CD14-positive monocyte (primary cell): ENCODE measurements at regions not wholly inside any gene's neighbourhood (a gene's known extent, or its start where the extent isn't known, plus 50 kb on each side); places are given as distances from the start of the nearest gene placed in this dataset.

Source experiments
- DNase-seq, 3 donors: peaks; one replicate each; pipeline ENCODE4 v3.0.0-alpha.2; 2011 to 2022
- H2AFZ ChIP-seq: 2 replicates; pipeline ENCODE4 v1.6.0; 2012; ENCODE audit warnings: mild to moderate bottlenecking, low read depth, low read length, inconsistent platforms; ENCODE audit not compliant: insufficient read depth, poor library complexity, severe bottlenecking
- H3K27ac ChIP-seq, 2 donors: 1 replicate in 1 of 2; 2 replicates in 1 of 2; pipeline ENCODE4 v1.5.1; 2012 to 2013; ENCODE audit warnings: low read length in 2 of 2, control low read depth in 1 of 2, inconsistent platforms in 1 of 2, low read depth in 1 of 2, mild to moderate bottlenecking in 1 of 2
- H3K27me3 ChIP-seq, 2 donors: one replicate each; pipeline versions ENCODE4 v1.6.0 to v1.6.1; 2011 to 2013; ENCODE audit warnings: low read length in 2 of 2; ENCODE audit not compliant: control insufficient read depth in 2 of 2, insufficient read depth in 2 of 2
- H3K36me3 ChIP-seq, 2 donors: replicated peaks in 1 of 2; 1 replicate in 1 of 2; 2 replicates in 1 of 2; pipeline versions ENCODE4 v1.5.1 to v1.6.1; 2012 to 2013; ENCODE audit warnings: low read length in 2 of 2, control low read depth in 1 of 2, inconsistent platforms in 1 of 2, mild to moderate bottlenecking in 1 of 2; ENCODE audit not compliant: insufficient read depth in 2 of 2, control insufficient read depth in 1 of 2
- H3K4me1 ChIP-seq, 2 donors: 1 replicate in 1 of 2; 2 replicates in 1 of 2; pipeline versions ENCODE4 v1.5.1 to v1.6.1; 2012 to 2013; ENCODE audit warnings: low read length in 2 of 2, control low read depth in 1 of 2, inconsistent platforms in 1 of 2, mild to moderate bottlenecking in 1 of 2, moderate library complexity in 1 of 2; ENCODE audit not compliant: insufficient read depth in 2 of 2, control insufficient read depth in 1 of 2
- H3K4me2 ChIP-seq: replicated peaks from 2 replicates; pipeline ENCODE3; 2012; ENCODE audit warnings: low read length, moderate library complexity, mild to moderate bottlenecking; ENCODE audit not compliant: poor library complexity, severe bottlenecking; ENCODE audit errors: extremely low read depth
- H3K4me3 ChIP-seq, 3 experiments: fragments of 200-600 bp in 1 of 3; sonication (generic) in 1 of 3; replicated peaks in 1 of 3; 1 replicate in 2 of 3; 2 replicates in 1 of 3; pipeline ENCODE4 v1.5.1; 2011 to 2013; ENCODE audit warnings: low read length in 3 of 3, mild to moderate bottlenecking in 3 of 3, control low read depth in 2 of 3, low read depth in 2 of 3, inconsistent platforms in 1 of 3, moderate library complexity in 1 of 3
- H3K79me2 ChIP-seq: 2 replicates; pipeline ENCODE4 v1.6.0; 2012; ENCODE audit warnings: mild to moderate bottlenecking, control low read depth, inconsistent platforms, low read length, moderate library complexity; ENCODE audit not compliant: insufficient read depth
- H3K9ac ChIP-seq: 2 replicates; pipeline ENCODE4 v1.6.0; 2017; ENCODE audit warnings: low read length, mild to moderate bottlenecking; ENCODE audit not compliant: insufficient read depth, poor library complexity, severe bottlenecking
- H3K9me3 ChIP-seq, 2 donors: replicated peaks in 1 of 2; 1 replicate in 1 of 2; 2 replicates in 1 of 2; pipeline versions ENCODE4 v1.5.1 to v1.6.1; 2012 to 2013; ENCODE audit warnings: low read length in 2 of 2, control low read depth in 1 of 2; ENCODE audit not compliant: control insufficient read depth in 1 of 2, insufficient read depth in 1 of 2
- H4K20me1 ChIP-seq: 2 replicates; pipeline ENCODE4 v1.6.0; 2012; ENCODE audit warnings: mild to moderate bottlenecking, low read length, control low read depth, moderate library complexity; ENCODE audit not compliant: insufficient read depth
- H3K27ac Mint-ChIP-seq, 7 donors: one replicate each; pipeline ENCODE4 v1.8.0; 2020; ENCODE audit warnings: mild to moderate bottlenecking in 7 of 7, mixed read lengths in 7 of 7, moderate library complexity in 6 of 7, inconsistent platforms in 2 of 7
- H3K27me3 Mint-ChIP-seq, 3 donors: one replicate each; pipeline ENCODE4 v1.8.0; 2021 to 2022; ENCODE audit warnings: low read depth in 3 of 3, mild to moderate bottlenecking in 3 of 3, mixed read lengths in 3 of 3, moderate library complexity in 3 of 3, inconsistent platforms in 1 of 3
- H3K36me3 Mint-ChIP-seq, 2 donors: one replicate each; pipeline ENCODE4 v1.8.0; 2020; ENCODE audit warnings: mixed read lengths in 2 of 2, inconsistent platforms in 1 of 2, mild to moderate bottlenecking in 1 of 2
- H3K4me1 Mint-ChIP-seq: one replicate; pipeline ENCODE4 v1.8.0; 2020; ENCODE audit warnings: mild to moderate bottlenecking, mixed read lengths
- H3K4me3 Mint-ChIP-seq, 2 donors: one replicate each; pipeline ENCODE4 v1.8.0; 2020; ENCODE audit warnings: mild to moderate bottlenecking in 2 of 2, mixed read lengths in 2 of 2, moderate library complexity in 1 of 2
- H3K9me3 Mint-ChIP-seq, 7 donors: one replicate each; pipeline ENCODE4 v1.8.0; 2020 to 2022; ENCODE audit warnings: mixed read lengths in 7 of 7, mild to moderate bottlenecking in 6 of 7, moderate library complexity in 6 of 7, inconsistent platforms in 2 of 7
- WGBS: methylation state at CpG from one replicate; pipeline ENCODE4 v1.1.5; 2013; ENCODE audit warnings: missing lambda C conversion rate; ENCODE audit not compliant: insufficient coverage; 5-methylcytosine and 5-hydroxymethylcytosine counted together
- intact Hi-C, 2 donors: fragments of 100-400 bp; cut with micrococcal nuclease; formaldehyde crosslinking; loops; one replicate each; pipeline versions ENCODE4 v1.15.0 to v1.15.1; 2023
- TF ChIP-seq, protein P1 (sequence below): fragments of 200-600 bp; IDR thresholded peaks from one replicate; pipeline ENCODE4 v1.8.0; 2022; ENCODE audit warnings: antibody characterized with exemption, mild to moderate bottlenecking

DNA sequence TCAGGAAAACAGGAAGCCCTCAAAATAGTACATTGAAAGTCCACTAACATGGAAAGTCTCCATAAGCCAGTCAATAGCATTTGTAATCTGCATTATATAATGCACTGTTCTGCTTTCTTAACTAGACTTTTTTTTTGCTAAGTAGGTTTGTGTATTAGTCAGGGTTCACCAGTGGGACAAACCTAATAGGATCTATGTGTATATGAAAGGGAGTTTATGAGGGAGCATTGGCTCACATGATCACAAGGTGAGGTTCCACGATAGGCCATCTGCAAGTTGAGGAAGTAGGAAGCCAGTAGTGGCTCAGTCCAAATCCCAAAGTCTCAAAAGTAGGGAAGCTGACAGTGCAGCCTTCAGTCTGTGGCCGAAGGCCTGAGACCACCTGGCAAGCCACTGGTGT is 116.0 kb downstream of the MXRA5 start:
- H4K20me1 ChIP-seq, result no peaks in the 10 kb centered on the region
- H3K9me3 ChIP-seq, result no peaks in the 10 kb centered on the region
- no peaks in the 10 kb centered on the region for H3K36me3 ChIP-seq
- Mint-ChIP-seq H3K36me3 (no peaks in the 10 kb centered on the region), H3K4me3 (no peak overlapping the region), H3K27me3 (peaks cover 0 to 6% (median 2%) of the 10 kb centered on the region in 3 donors), H3K9me3 (peaks cover 0 to 8% (median 0%) of the 10 kb centered on the region in 7 donors), H3K4me1 (no peaks in the 10 kb centered on the region), H3K27ac (no peak overlapping the region)
- H3K9ac ChIP-seq, result no peak overlapping the region
- TF ChIP-seq, protein P1, sequence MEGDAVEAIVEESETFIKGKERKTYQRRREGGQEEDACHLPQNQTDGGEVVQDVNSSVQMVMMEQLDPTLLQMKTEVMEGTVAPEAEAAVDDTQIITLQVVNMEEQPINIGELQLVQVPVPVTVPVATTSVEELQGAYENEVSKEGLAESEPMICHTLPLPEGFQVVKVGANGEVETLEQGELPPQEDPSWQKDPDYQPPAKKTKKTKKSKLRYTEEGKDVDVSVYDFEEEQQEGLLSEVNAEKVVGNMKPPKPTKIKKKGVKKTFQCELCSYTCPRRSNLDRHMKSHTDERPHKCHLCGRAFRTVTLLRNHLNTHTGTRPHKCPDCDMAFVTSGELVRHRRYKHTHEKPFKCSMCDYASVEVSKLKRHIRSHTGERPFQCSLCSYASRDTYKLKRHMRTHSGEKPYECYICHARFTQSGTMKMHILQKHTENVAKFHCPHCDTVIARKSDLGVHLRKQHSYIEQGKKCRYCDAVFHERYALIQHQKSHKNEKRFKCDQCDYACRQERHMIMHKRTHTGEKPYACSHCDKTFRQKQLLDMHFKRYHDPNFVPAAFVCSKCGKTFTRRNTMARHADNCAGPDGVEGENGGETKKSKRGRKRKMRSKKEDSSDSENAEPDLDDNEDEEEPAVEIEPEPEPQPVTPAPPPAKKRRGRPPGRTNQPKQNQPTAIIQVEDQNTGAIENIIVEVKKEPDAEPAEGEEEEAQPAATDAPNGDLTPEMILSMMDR, result no peak
- no peak overlapping the region for H3K27ac ChIP-seq
- H3K4me3 ChIP-seq, result no peak overlapping the region
- no peaks in the 10 kb centered on the region for H3K4me1 ChIP-seq
- no peak overlapping the region for H3K4me2 ChIP-seq
- WGBS, result 100% methylated on average over 1 of the region's 2 CpGs
- H3K79me2 ChIP-seq, result no peaks in the 10 kb centered on the region
- intact Hi-C loops, result no loop called here
- no peak for DNase-seq
- no peaks in the 10 kb centered on the region for H3K27me3 ChIP-seq
- no peak overlapping the region for H2AFZ ChIP-seq

DNA sequence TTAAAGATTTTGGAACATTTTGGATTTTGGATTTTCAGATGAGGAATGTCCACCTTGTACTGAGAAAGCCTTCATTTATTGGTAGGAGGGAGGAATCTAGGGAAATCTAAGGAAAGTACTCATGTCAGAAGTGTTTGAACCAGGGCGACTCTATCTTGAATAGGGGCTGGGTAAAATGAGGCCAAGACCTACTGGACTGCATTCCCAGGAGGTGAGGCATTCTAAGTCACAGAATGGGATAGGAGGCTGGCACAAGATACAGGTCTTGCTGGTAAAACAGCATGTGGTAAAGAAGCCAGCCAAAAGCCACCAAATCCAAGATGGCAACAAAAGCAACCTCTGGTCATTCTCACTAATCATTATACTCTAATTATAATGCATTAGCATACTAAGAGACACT is 118.9 kb downstream of the MXRA5 start:
- no peaks in the 10 kb centered on the region for H3K4me1 Mint-ChIP-seq
- Histone ChIP-seq H3K79me2 (no peaks in the 10 kb centered on the region), H4K20me1 (no peaks in the 10 kb centered on the region), H2AFZ (no peak overlapping the region), H3K9ac (no peak overlapping the region), H3K27ac (no peak overlapping the region), H3K4me2 (no peak overlapping the region), H3K4me1 (no peaks in the 10 kb centered on the region), H3K9me3 (no peaks in the 10 kb centered on the region), H3K4me3 (no peak overlapping the region), H3K27me3 (no peaks in the 10 kb centered on the region), H3K36me3 (no peaks in the 10 kb centered on the region)
- peaks cover 0 to 8% (median 0%) of the 10 kb centered on the region in 7 donors for H3K9me3 Mint-ChIP-seq
- H3K27me3 Mint-ChIP-seq, result peaks cover 0 to 2% (median 0%) of the 10 kb centered on the region in 3 donors
- intact Hi-C loops, result no loop called here
- WGBS, result no CpG with 5 or more reads among the region's 1 CpG
- H3K4me3 Mint-ChIP-seq, result no peak overlapping the region
- TF ChIP-seq, protein P1, result no peak
- H3K27ac Mint-ChIP-seq, result no peak overlapping the region
- H3K36me3 Mint-ChIP-seq, result no peaks in the 10 kb centered on the region
- no peak for DNase-seq
